HG03575 (cell line): ENCODE measurements at regions not wholly inside any gene's neighbourhood (a gene's known extent, or its start where the extent isn't known, plus 50 kb on each side); places are given as distances from the start of the nearest gene placed in this dataset.
"Not testable (repeated sequence)": the region's sequence is repeated elsewhere in the genome, so short reads cannot be mapped to it uniquely, and the experiment has no call there.

Source experiments
- ATAC-seq: cut with Tn5 transposase; IDR thresholded peaks from one replicate; pipeline ENCODE4 v1.9.1; 2021; ENCODE audit not compliant: unreplicated experiment, insufficient number of reproducible peaks, low FRiP score; ENCODE audit errors: extremely low read depth

DNA sequence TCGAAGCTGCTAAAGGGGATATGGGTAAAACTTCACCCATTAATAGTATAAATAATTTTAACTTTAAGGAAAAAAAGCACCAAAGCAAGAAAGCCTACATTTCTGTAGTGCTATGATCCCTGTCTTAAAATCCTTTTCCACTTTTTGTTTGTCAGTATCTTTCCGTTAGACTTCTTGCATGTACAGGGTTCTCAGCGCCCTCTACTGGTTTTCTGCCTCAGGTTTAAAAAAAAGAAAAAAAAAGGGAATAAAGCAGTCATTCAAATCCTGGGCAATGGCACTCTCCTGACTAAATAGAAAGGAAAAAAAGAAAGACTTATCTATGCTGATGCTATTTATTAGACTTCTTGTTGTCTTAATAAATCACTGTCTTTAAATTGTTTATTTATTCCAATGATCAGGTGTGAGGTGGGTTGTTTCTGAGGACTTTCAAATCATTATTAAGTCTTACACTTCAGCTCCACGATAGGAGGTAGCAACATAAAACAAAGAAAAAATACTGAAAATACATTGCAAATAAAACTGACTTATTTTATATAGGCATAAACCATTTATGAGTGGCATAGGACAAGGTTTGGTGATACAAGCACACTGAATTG lies 475.4 kb upstream of the NR5A2 start:
- peak; percentile 55 for ATAC-seq

DNA sequence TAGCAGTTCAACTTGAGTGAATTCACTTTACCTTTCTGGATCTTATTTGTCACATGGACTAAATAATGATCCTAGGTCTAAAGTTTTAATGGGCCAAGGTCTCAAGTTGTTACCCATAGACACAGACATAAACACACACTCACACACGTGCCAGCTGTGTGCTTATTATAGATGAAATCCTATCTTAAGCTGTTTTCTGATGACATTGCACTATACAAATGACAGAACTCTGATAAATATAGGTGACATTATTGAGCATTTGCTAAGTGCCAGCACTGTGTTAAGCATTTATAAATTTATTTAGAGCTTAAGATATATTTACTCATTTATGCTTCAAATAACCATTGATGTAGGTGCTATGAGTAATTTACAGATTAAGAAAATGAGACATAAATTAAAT lies 474.4 kb upstream of the NR5A2 start:
- no peak for ATAC-seq

DNA sequence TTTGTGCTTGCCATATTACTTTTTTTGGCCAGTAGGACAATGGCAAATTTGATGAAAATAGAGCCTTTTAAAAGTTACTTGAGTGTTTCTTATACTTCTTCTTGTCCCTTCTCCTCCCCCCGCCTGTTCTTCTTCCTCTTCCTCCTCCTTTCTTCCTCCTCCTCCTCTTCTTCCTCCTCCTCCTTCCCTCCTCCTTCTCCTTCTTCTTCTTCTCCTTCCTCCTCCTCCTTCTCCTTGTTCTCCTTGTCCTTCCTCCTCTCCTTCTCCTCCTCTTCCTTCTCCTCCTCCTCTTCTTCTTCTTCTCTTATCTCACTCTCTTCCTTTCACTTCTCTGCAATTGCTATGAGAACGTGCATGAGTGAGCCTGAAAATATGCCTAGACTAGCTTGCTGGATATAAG lies 466.2 kb upstream of the NR5A2 start:
- no peak for ATAC-seq

DNA sequence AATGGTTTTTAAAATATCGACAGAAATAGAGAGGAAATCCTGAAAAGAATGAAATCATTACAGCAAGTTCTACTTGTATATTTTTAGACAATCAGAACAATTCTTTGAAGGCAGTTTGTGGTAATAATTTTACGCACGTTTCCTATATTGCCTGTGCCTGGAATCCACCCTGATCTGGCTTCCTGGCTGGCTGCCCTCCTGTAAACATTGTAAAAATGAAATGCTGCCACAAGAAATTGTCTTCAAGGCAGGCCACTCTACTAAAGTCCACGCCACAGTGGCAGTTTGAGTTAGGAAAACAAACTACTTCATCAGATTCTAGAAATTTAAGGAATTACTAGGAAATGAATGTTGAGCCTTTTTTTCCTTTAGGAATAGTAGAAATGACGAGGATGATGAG lies 454.5 kb upstream of the NR5A2 start:
- no peak for ATAC-seq

DNA sequence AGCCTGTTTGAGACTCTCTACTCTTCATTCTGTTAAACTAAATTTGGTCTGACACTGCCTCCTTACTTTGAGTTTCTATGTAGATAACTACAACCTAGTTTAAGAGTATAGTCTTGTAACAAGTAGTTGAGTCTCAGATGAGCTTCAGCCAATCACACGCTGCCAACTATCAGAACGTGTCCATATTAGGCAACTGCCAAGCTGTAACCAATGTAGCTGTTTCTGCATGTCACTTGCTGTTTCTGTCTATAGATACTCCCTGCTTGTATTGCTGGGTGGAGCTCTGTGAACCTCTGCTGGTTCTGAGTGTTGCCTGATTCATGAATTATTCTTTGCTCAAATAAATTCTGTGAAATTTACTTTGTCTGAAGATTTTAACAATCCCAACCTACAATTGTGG lies 452.6 kb upstream of the NR5A2 start:
- no peak for ATAC-seq

DNA sequence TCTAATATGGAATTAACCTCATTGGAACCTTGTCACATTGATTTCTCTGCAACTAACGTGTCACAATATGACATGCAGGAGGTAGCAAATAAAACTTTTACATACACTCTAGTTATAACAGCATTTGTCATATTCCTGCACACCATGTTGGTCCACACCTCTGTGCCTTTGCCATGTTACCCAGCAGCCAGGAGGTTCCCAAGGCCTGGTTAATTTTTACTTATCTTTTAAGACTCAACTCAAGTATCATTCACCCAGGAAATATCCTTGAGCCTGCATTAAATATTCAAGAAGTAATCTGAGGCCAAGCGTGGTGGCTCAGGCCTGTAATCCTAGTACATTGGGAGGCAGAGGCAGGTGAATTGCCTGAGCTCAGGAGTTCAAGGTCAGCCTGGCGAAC lies 447.2 kb upstream of the NR5A2 start:
- ATAC-seq = no peak

DNA sequence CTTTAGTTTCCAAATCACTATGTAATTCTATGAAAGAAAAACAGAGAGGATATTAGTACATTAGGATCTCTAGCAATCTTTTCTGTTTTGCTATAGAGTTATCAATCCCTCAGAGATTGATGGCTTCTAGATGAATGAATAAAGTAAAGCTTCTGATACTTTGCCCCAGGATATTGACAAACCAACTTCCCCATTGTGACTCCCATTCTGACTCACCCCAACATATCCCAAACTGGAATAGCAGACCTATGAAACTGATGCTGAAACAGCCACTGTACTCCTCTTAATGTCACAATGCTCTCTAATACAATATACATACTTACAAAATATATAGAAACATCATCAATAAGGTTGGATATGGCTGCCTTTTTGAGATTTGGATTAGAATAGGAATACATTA lies 442.1 kb upstream of the NR5A2 start:
- no peak for ATAC-seq

DNA sequence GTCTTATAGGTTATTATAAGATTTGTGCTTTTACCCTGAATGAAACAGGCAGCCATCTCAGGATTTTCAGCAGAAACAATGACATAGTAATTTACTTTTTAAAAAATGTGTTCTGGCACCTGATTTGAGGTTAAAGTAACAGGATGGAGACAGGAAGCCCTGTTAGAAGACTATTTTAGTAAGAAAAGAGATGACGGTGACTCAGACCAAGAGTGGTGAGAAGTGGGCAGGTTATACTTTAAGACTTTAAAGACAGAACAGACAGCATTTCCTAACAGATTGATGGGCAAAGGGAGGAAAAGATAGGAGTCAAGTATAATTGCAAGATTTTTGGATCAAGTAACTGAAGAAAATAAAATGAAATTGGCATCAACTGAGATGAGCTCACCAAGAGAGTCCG lies 436.8 kb upstream of the NR5A2 start:
- no peak for ATAC-seq

DNA sequence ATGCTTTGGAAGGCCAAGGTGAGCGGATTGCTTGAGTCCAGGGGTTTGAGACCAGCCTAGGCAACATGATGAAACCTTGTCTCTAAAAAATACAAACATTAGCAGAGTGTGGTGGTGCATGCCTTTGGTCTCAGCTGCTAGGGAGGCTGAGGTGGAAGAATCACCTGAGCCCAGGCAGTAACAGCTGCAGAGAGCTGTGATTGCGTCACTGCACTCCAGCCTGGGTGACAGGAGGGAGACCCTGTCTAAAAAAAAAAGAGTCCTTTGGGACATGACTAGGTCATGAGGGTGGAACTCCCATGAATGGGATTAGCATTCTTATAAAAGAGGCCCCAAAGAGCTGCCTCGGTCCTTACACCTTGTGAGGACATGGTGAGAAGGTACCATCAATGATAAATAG lies 436.0 kb upstream of the NR5A2 start:
- no peak for ATAC-seq

DNA sequence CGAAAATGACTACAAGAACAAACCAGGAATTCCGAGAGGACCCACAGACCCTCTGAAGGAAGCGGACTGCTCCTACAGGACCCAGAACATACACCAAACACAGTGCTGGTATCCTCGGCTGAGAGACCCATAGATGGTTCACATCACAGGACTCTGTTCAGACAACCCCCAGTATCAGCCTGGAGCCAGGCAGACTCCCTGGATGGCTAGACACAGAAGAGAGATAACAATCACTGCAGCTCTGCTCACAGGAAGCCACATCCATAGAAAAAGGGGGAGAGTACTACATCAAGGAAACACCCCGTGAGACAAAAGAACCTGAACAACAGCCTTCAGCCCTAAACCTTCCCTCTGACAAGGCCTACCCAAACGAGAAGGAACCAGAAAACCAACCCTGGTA lies 434.0 kb upstream of the NR5A2 start:
- no peak for ATAC-seq

DNA sequence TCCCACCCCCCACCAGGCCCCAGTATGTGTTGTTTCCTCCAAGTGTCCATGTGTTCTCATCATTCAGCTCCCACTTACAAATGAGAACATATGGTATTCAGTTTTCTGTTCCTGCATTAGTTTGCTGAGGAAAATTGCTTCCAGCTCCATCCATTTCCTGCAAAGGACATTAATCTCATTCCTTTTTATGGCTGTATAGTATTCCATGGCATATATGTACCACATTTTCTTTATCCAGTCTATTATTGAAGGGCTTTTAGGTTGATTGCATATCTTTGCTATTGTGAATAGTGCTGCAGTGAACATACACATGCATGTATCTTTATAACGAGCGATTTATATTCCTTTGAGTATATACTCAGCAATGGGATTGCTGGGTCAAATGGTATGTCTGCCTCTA lies 431.1 kb upstream of the NR5A2 start:
- ATAC-seq = not testable (repeated sequence)

DNA sequence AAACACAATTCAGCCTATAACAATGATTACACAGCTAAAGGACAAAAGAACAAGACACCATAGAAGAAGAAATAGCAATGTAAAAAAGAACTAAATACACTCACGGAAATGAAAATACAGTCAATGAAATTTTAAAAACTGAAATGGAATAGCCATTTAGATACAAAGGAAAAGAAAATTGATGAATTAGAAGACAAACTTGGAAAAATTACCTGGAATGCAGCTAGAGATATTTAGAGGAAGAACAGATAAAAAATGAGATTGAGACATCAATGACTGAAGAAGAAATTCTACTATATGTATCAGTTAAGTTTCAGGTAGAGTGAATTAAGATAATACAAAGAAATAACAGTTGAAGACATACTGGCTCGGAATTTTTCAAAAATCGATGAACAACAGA lies 430.4 kb upstream of the NR5A2 start:
- ATAC-seq = no peak

DNA sequence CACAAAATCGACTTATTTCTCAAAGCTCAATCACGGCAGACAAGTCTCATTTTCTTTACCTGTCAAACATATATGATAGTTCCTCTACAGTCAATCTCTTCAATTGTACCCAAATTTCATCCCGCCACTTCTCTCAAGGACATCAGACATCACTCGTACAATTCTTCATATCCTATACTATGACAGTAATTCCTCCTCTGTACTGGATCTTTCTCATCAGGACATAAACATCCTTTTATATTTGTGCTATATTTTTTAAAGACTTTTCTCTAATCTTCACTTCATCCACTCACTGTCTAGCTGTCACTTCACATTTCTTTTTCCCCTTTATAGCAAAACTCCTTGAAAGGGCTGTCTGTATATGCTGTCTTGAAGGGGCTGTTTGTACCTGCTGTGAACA lies 419.1 kb upstream of the NR5A2 start:
- ATAC-seq = no peak

DNA sequence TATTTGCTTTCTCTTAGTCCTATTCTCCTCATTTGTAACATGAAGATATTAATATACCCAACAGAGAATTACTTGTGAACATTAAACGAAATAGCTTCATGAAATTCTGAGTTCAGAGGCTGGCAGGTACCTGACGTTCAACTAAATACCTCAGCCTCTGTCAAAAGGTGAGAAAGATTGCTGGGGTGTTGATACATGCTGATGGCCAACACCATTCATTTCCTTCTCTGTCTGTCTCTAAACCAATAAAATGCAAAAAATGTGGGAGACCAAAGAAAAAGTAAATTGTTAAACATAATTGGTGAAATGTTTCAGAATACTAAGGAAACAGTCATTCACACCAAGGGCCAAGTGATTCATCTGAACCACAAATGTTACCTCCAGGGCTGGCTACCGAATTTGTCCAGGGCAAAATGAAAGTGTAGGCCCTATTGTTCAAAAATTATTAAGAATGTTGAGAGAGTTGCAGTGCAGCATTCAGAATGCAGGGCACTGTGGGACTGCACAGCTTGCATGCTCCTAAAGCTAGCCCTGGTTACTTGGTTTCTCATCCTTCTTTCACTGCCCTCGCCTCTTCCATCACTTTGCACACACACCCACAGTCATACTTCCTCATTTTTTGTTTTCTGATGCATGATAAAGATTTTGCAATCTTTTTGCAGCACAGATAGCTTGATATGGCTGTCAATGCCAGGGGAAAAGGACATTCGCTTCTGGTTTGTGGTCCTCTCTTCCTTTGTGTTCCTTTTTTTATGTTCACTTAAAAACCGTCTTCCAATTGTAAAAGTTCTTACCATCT lies 414.3 kb upstream of the NR5A2 start:
- no peak for ATAC-seq

DNA sequence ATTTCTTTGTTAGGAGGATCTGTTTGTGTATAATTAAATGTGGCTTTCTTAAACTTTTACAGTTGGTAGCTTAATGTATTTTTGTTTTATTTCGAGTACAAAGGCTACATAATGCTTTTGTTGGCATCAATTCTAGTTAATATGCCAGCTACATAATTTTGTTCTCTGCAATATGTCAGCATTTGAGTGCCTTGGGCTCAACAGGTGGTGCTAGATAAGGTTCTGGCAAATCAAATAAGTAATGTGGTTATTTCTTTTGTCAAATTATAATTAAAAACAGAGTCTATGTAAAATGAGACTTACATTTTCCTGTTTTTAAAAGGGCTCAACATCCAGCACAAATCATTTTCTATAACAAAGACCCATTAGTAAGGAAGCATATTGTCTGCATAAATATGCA lies 410.6 kb upstream of the NR5A2 start:
- ATAC-seq = no peak

DNA sequence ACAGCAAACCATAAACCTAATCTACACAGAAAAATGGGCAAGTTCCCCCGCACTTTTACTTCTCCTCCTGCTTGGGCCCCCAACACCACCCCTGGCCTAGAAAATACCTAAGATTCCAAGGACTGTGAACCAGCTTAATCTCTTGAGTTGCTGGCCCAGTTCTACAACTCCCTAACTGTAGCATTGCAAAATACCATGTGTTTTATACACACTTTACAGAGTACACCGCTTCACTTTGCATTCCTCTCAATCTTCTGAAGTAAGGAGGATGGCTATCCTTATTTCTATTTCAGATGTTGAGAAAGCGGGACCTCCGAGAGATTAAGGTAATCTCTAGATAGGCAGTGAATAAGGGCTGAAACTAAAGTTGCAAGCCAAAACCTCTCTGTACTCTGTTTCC lies 408.3 kb upstream of the NR5A2 start:
- no peak for ATAC-seq

DNA sequence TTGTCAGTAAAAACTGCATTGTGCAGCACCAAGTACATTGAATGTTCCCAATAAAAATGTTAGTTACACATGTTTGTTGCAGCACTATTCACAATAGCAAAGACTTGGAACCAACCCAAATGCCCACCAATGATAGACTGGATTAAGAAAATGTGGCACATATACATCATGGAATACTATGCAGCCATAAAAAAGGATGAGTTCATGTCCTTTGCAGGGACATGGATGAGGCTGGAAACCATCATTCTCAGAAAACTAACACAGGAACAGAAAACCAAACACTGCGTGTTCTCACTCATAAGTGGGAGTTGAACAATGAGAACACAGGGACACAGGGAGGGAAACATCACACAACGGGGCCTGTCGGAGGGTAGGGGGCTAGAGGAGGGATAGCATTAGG lies 401.3 kb upstream of the NR5A2 start:
- not testable (repeated sequence) for ATAC-seq

DNA sequence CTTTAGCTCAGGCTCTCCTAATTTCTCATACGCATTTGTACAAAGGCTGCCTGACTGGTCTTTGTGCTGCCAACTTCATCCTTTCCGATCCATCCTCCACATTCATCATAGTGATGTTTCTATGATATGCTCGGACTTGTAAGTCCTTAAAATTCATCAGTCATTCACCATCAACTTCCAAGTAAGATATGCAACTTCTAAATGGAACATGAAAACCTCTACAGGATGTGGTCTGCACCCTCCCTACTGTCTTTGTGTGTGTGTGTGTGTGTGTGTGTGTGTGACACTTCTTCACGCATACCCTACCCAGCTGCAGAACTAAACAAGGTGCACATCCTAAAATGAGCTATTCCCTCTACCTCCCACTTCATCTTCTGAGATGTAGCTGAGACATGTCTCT lies 397.9 kb upstream of the NR5A2 start:
- ATAC-seq = no peak

DNA sequence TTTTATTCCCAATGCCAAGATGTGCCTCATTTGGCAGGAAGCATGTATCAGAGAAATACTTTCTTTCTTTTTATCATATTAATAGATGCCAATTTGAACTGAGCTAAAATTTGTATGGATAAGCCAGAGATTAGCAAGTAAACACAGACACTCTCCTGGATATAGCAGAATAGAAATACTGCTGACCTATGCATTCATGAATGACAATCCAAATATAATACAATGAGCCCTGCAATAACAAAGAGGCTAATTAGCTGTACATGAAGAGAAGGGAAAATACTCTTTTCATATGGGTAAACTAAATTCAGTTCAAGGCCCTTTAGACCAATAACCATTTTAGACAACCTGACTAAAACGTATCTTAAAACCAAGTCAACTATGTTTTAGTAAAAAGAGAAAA lies 388.1 kb upstream of the NR5A2 start:
- no peak for ATAC-seq

DNA sequence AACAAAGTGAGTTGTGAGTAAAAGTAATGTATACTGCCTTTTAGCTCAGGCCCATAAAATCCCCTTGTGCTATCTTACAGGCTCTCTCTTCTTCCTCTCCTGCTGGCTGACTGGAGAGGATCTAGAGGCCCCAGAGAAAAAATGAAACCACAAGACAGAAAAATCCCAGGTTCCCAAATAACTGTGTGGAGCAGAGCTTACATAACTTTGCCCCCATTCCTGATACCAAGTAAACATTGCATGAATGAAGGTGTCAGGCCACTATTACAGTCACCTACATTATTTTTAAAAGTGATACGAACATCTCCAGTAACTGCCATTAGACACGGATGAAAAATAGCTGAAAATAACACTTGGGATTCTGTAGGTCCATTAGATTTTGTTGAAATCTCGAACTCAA lies 386.0 kb upstream of the NR5A2 start:
- ATAC-seq = no peak

DNA sequence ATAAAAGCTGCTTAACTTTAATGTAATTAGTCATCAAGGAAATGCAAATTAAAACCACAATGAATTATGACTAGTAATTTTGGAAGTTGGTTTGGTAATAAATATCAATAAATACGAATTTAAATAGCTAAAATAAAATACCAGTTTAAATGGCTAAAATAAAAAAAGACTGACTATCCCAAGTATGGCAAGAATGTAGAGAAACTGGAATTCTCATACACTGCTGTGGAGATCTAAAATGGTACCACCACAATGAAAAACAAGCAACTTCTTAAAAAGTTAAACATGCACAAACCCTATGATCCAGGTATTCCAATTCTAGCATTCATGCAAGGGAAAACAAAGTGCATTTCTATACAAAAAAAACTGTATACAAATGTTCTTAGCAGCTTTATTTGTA lies 382.6 kb upstream of the NR5A2 start:
- no peak for ATAC-seq
